ENCODE measurements at regions not wholly inside any gene's neighbourhood (a gene's known extent, or its start where the extent isn't known, plus 50 kb on each side); places are given as distances from the start of the nearest gene placed in this dataset.

DNA sequence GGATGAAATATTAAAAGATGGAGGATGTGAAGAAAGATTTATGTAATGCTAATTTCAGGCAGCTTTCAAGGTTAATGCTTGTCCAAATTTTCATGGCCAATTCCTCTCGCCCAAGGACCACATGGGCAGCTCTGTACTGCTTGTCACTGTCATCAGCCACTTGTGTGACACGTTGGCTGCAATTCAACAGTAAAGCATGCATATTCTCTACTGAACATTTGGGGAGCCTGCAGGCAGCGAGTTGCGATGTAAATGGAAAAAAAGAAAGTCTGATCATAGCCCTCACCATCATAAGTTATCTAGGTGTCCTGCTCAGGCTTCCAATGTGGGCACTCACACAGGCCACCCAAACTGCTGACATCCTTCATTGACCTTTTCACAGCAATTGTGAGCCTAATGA lies 1026.8 kb upstream of the NR2F2 start:
- TF ChIP-seq, protein P1, sequence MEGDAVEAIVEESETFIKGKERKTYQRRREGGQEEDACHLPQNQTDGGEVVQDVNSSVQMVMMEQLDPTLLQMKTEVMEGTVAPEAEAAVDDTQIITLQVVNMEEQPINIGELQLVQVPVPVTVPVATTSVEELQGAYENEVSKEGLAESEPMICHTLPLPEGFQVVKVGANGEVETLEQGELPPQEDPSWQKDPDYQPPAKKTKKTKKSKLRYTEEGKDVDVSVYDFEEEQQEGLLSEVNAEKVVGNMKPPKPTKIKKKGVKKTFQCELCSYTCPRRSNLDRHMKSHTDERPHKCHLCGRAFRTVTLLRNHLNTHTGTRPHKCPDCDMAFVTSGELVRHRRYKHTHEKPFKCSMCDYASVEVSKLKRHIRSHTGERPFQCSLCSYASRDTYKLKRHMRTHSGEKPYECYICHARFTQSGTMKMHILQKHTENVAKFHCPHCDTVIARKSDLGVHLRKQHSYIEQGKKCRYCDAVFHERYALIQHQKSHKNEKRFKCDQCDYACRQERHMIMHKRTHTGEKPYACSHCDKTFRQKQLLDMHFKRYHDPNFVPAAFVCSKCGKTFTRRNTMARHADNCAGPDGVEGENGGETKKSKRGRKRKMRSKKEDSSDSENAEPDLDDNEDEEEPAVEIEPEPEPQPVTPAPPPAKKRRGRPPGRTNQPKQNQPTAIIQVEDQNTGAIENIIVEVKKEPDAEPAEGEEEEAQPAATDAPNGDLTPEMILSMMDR (IDR thresholded peaks at IDR 0.05; ENCODE audit: low read length): no peak
- TF ChIP-seq EZH2phosphoT487 (IDR thresholded peaks at IDR 0.05; ENCODE audit: low read length) (no peak), EZH2 (optimal IDR thresholded peaks at IDR 0.05; ENCODE audit: low read depth, low read length) (no peak)

All from MM.1S (cell line).